ENCODE measurements at regions not wholly inside any gene's neighbourhood (a gene's known extent, or its start where the extent isn't known, plus 50 kb on each side); places are given as distances from the start of the nearest gene placed in this dataset.
"Not testable (repeated sequence)": the region's sequence is repeated elsewhere in the genome, so short reads cannot be mapped to it uniquely, and the experiment has no call there.

DNA sequence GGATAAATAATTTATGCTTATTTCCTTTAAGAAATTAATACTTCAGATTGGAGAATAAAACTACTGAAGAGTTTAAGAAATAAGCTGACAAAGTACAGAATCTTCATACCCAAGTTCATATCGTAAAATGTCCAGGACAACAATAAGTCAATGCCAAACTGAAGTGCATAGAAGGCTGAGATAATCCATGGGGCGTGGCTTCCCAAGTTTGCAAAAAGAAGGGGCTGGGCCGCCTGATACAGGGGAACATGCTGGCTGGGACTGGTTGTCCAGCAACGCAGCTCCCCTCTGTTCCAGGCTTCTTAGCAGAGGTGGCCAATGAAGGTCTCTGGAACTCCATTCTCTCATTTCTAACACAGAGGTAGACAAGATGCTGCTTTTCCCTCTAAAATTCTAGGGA, 189.5 kb upstream of the SPOPL start:
- FAIRE-seq (no peak), ATAC-seq (no peak), DNase-seq (ENCODE audit: low read depth in 1 of 2, low spot score in 1 of 2) (no peak)
- TF ChIP-seq ZSCAN20 (CRISPR knock-in tag; IDR thresholded peaks at IDR 0.05) (no peak), RCOR1 (IDR thresholded peaks at IDR 0.05; ENCODE audit: low read depth, low read length) (no peak), POLR2AphosphoS2 (conservative IDR thresholded peaks at IDR 0.05; ENCODE audit: low read length) (no peak), MAFK (IDR thresholded peaks at IDR 0.05; ENCODE audit: partially characterized antibody) (no peak), KDM5A (IDR thresholded peaks at IDR 0.05) (no peak), SREBF2 (IDR thresholded peaks at IDR 0.05) (no peak)
- TF ChIP-seq, protein P1, sequence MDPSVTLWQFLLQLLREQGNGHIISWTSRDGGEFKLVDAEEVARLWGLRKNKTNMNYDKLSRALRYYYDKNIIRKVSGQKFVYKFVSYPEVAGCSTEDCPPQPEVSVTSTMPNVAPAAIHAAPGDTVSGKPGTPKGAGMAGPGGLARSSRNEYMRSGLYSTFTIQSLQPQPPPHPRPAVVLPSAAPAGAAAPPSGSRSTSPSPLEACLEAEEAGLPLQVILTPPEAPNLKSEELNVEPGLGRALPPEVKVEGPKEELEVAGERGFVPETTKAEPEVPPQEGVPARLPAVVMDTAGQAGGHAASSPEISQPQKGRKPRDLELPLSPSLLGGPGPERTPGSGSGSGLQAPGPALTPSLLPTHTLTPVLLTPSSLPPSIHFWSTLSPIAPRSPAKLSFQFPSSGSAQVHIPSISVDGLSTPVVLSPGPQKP (IDR thresholded peaks at IDR 0.05; ENCODE audit: low read depth, low read length), result no peak
- H3K4me2 ChIP-seq, result no peak overlapping the region
- 76% methylated on average over 4 of the region's 4 CpGs for WGBS (ENCODE audit: missing lambda C conversion rate)
- ChIA-PET POLR2A (no interaction called here), CTCF (no interaction called here)
- no peak overlapping the region for H3K27ac ChIP-seq
- no peaks in the 10 kb centered on the region for H3K4me1 ChIP-seq
- no peaks in the 10 kb centered on the region; the same call in 2 of the 3 replicates for H3K9me3 ChIP-seq
- H3K4me3 ChIP-seq, result no peak overlapping the region

DNA sequence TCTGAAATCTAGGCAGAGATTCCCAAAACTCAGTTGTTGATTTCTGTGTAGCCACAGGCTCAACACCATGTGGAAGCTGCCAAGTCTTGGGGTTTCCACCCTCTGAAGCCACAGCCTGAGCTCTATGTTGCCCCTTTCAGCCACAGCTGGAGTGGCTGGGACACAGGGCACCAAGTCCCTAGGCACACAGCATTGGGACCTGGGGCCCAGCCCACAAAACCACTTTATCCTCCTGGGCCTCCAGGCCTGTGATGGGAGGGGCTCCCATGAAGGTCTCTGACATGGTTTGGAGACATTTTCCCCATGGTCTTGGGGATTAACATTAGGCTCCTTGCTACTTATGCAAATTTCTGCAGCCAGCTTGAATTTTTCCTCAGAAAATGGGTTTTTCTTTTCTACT, 186.0 kb upstream of the SPOPL start:
- FAIRE-seq, CTCF ChIA-PET: not testable (repeated sequence)
- peak; percentile 43 for TF ChIP-seq ZFP36 (IDR thresholded peaks at IDR 0.05; ENCODE audit: borderline replicate concordance, partially characterized antibody)

DNA sequence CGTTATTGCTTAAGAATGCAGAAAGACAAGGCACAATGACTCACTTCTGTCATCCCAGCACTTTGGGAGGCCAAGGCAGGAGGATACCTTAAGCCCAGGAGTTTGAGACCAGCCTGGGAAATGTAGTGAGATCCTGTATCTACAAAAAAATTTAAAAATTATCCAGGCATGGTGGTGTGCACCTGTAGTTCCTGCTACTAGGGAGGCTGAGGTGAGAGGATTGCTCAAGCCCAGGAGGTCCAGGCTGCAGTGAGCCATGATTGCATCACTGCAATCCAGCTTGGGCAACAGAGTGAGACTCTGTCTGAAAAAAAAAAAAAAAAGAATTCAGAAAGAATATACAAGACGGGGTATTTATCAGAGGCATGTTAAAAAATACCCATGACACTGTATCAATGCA, 182.0 kb upstream of the SPOPL start:
- Histone ChIP-seq H3K27ac (no peak overlapping the region), H3K9me3 (no peaks in the 10 kb centered on the region; the same call in 2 of the 3 replicates), H3K4me1 (no peaks in the 10 kb centered on the region), H3K4me2 (no peak overlapping the region), H3K4me3 (no peak overlapping the region)
- FAIRE-seq, result no peak
- TF ChIP-seq SMC3 (IDR thresholded peaks at IDR 0.05) (no peak), FOSB (CRISPR knock-in tag; IDR thresholded peaks at IDR 0.05) (no peak), CBX2 (IDR thresholded peaks at IDR 0.05; ENCODE audit: borderline replicate concordance, low read depth) (no peak), HDAC2 (IDR thresholded peaks at IDR 0.05) (no peak)
- ATAC-seq, result no peak
- CTCF ChIA-PET, result no interaction called here
- DNase-seq (ENCODE audit: low read depth in 1 of 2, low spot score in 1 of 2), result no peak
- 39% methylated on average over 2 of the region's 2 CpGs for WGBS (ENCODE audit: missing lambda C conversion rate)
- POLR2A ChIA-PET, result interaction anchor here (0.6 kb wide), 1 partner anchor 283 kb away, joined by 3 read pairs; no protein-coding TSS in a partner anchor

More for the DNA sequence above, 186.0 kb upstream of the SPOPL start:
- H3K4me1 ChIP-seq; DNase-seq (ENCODE audit: low read depth in 1 of 2, low spot score in 1 of 2); ATAC-seq; H3K4me3 ChIP-seq; H3K9me3 ChIP-seq; H3K4me2 ChIP-seq; H3K27ac ChIP-seq; POLR2A ChIA-PET: not testable (repeated sequence)

GRCh38 chr2:138321458-138321857, 180.1 kb upstream of the SPOPL start:
- TF ChIP-seq CHD4 (IDR thresholded peaks at IDR 0.05; ENCODE audit: borderline replicate concordance), result no peak
- TF ChIP-seq EP300 (IDR thresholded peaks at IDR 0.05), result no peak
- no peak for TF ChIP-seq EHMT2 (IDR thresholded peaks at IDR 0.05; ENCODE audit: low read depth)
- TF ChIP-seq HOXB13 (CRISPR knock-in tag; IDR thresholded peaks at IDR 0.05; ENCODE audit: low read depth), result no peak
- no peak for TF ChIP-seq MAFK (IDR thresholded peaks at IDR 0.05; ENCODE audit: partially characterized antibody)
- no peak for TF ChIP-seq RNF2 (IDR thresholded peaks at IDR 0.05; ENCODE audit: borderline replicate concordance, low read depth)
- TF ChIP-seq FOXS1 (CRISPR knock-in tag; IDR thresholded peaks at IDR 0.05), result no peak
- TF ChIP-seq HOXB5 (CRISPR knock-in tag; IDR thresholded peaks at IDR 0.05), result no peak
- no peak for TF ChIP-seq NPAS2 (CRISPR knock-in tag; IDR thresholded peaks at IDR 0.05; ENCODE audit: borderline replicate concordance)
- no peak for TF ChIP-seq ESRRA (IDR thresholded peaks at IDR 0.05; ENCODE audit: borderline replicate concordance, low read length)
- no peak for TF ChIP-seq NR3C1 (IDR thresholded peaks at IDR 0.05)
- no peak for TF ChIP-seq HOXA7 (CRISPR knock-in tag; IDR thresholded peaks at IDR 0.05)
- no peak for TF ChIP-seq EHF (CRISPR knock-in tag; IDR thresholded peaks at IDR 0.05)
- TF ChIP-seq POLR2A (IDR thresholded peaks at IDR 0.05; ENCODE audit: low read length), result no peak
- no peak for TF ChIP-seq JUN (IDR thresholded peaks at IDR 0.05)
- TF ChIP-seq, protein P2, sequence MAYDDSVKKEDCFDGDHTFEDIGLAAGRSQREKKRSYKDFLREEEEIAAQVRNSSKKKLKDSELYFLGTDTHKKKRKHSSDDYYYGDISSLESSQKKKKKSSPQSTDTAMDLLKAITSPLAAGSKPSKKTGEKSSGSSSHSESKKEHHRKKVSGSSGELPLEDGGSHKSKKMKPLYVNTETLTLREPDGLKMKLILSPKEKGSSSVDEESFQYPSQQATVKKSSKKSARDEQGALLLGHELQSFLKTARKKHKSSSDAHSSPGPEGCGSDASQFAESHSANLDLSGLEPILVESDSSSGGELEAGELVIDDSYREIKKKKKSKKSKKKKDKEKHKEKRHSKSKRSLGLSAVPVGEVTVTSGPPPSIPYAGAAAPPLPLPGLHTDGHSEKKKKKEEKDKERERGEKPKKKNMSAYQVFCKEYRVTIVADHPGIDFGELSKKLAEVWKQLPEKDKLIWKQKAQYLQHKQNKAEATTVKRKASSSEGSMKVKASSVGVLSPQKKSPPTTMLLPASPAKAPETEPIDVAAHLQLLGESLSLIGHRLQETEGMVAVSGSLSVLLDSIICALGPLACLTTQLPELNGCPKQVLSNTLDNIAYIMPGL (CRISPR knock-in tag; IDR thresholded peaks at IDR 0.05; ENCODE audit: borderline replicate concordance), result no peak
- TF ChIP-seq, protein P1 (IDR thresholded peaks at IDR 0.05; ENCODE audit: low read depth, low read length), result no peak
- no peak for TF ChIP-seq ZSCAN20 (CRISPR knock-in tag; IDR thresholded peaks at IDR 0.05)
- TF ChIP-seq MAX (IDR thresholded peaks at IDR 0.05), result no peak
- FAIRE-seq (no peak), ATAC-seq (no peak), DNase-seq (ENCODE audit: low read depth in 1 of 2, low spot score in 1 of 2) (no peak)
- no peak overlapping the region for H3K4me2 ChIP-seq
- CTCF ChIA-PET, result no interaction called here
- H3K4me1 ChIP-seq, result no peaks in the 10 kb centered on the region
- POLR2A ChIA-PET, result no interaction called here
- H3K4me3 ChIP-seq, result no peak overlapping the region
- H3K9me3 ChIP-seq, result no peaks in the 10 kb centered on the region
- WGBS (ENCODE audit: missing lambda C conversion rate), result 91% methylated on average over 2 of the region's 2 CpGs
- H3K27ac ChIP-seq, result no peak overlapping the region

All from A549 (cell line).